G401.6 (cell line): ENCODE measurements at regions not wholly inside any gene's neighbourhood (a gene's known extent, or its start where the extent isn't known, plus 50 kb on each side); places are given as distances from the start of the nearest gene placed in this dataset.
"Not testable (repeated sequence)": the region's sequence is repeated elsewhere in the genome, so short reads cannot be mapped to it uniquely, and the experiment has no call there.

Source experiments
- FAIRE-seq: peaks from 2 replicates; lab custom pipeline; 2012; peaks lifted over from hg19 to GRCh38; lab: Jason Lieb, UNC

- no peak for FAIRE-seq
These were observed 145.5 kb downstream of the CTH start for GRCh38 chr1:70556541-70556940.

- FAIRE-seq: no peak
These were observed 156.1 kb downstream of the CTH start for GRCh38 chr1:70567167-70567566.

GRCh38 chr1:70571191-70571590 lies 160.1 kb downstream of the CTH start:
- FAIRE-seq: no peak

- no peak for FAIRE-seq
These were observed 162.3 kb downstream of the CTH start for GRCh38 chr1:70573317-70573843.

GRCh38 chr1:70581661-70582060 lies 170.6 kb downstream of the CTH start:
- no peak for FAIRE-seq

- FAIRE-seq: no peak
These were observed 172.5 kb downstream of the CTH start for GRCh38 chr1:70583522-70583921.

GRCh38 chr1:70586046-70586445 lies 175.0 kb downstream of the CTH start:
- FAIRE-seq: no peak

GRCh38 chr1:70587872-70588366 lies 176.9 kb downstream of the CTH start:
- no peak for FAIRE-seq

GRCh38 chr1:70593551-70593950 lies 182.5 kb downstream of the CTH start:
- FAIRE-seq: not testable (repeated sequence)

- no peak for FAIRE-seq
These were observed 197.7 kb downstream of the CTH start for GRCh38 chr1:70608815-70609214.

- not testable (repeated sequence) for FAIRE-seq
These were observed 199.1 kb downstream of the CTH start for GRCh38 chr1:70610164-70610563.

- FAIRE-seq: no peak
These were observed 205.9 kb downstream of the CTH start for GRCh38 chr1:70616946-70617345.

- no peak for FAIRE-seq
These were observed 206.7 kb downstream of the CTH start for GRCh38 chr1:70617728-70618127.

- FAIRE-seq: no peak
These were observed 216.8 kb downstream of the CTH start for GRCh38 chr1:70627910-70628309.

GRCh38 chr1:70628973-70629372 lies 217.9 kb downstream of the CTH start:
- FAIRE-seq: no peak

- no peak for FAIRE-seq
These were observed 221.9 kb downstream of the CTH start for GRCh38 chr1:70633004-70633403.

GRCh38 chr1:70635868-70636267 lies 224.8 kb downstream of the CTH start:
- no peak for FAIRE-seq

GRCh38 chr1:70641868-70642267 lies 230.8 kb downstream of the CTH start:
- FAIRE-seq: no peak

GRCh38 chr1:70656361-70656760 lies 245.3 kb downstream of the CTH start:
- FAIRE-seq: no peak

GRCh38 chr1:70659891-70660290 lies 248.8 kb downstream of the CTH start:
- FAIRE-seq: no peak

GRCh38 chr1:70666381-70667140 lies 255.5 kb downstream of the CTH start:
- FAIRE-seq: no peak

- FAIRE-seq: no peak
These were observed 256.6 kb downstream of the CTH start for GRCh38 chr1:70667494-70668170.

- FAIRE-seq: no peak
These were observed 259.9 kb downstream of the CTH start for GRCh38 chr1:70671006-70671405.
